ENCODE measurements at regions not wholly inside any gene's neighbourhood (a gene's known extent, or its start where the extent isn't known, plus 50 kb on each side); places are given as distances from the start of the nearest gene placed in this dataset.
"Not testable (repeated sequence)": the region's sequence is repeated elsewhere in the genome, so short reads cannot be mapped to it uniquely, and the experiment has no call there.

DNA sequence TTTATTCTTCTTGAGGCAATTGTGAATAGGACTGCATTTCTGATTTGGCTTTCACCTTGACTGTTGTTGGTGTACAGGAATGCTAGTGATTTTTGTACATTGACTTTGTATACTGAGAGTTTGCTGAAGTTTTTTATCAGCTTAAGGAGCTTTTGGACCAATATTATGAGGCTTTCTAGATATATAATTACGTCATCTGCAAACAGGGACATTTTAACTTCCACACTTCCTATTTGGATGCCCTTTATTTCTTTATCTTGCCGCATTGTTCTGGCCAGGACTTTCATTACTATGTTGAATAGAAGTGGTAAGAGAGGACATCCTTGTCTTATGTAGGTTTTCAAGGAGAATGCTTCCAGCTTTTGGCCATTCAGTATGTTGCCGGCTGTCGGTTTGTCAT lies 425.4 kb upstream of the CHAC2 start:
- no peaks in the 10 kb centered on the region for H3K4me1 ChIP-seq (ENCODE audit: control extremely low read depth in 1 of 4, control insufficient read depth in 4 of 4, insufficient read depth in 4 of 4, low read length in 3 of 4)
- no peak overlapping the region for H3K4me3 ChIP-seq (ENCODE audit: control insufficient read depth in 1 of 7, extremely low read depth in 1 of 7, insufficient read depth in 4 of 7, low read depth in 2 of 7, low read length in 6 of 7)
- WGBS (ENCODE audit: insufficient coverage): 100% methylated on average over 2 of the region's 4 CpGs
- no peaks in the 10 kb centered on the region for H3K36me3 ChIP-seq (ENCODE audit: control insufficient read depth in 4 of 4, insufficient read depth in 4 of 4, low read length in 3 of 4)
- no peaks in the 10 kb centered on the region for H3K27me3 ChIP-seq (replicated peaks in 2 of 5; ENCODE audit: control insufficient read depth in 4 of 5, insufficient read depth in 5 of 5, low read length in 4 of 5)
- POLR2A ChIA-PET: no interaction called here
- H3K9me3 ChIP-seq (ENCODE audit: control extremely low read depth in 1 of 5, control insufficient read depth in 4 of 5, insufficient read depth in 2 of 5, low read depth in 1 of 5, low read length in 4 of 5): no peaks in the 10 kb centered on the region
- no peak overlapping the region for H3K27ac ChIP-seq (ENCODE audit: insufficient read depth in 1 of 2, low read depth in 1 of 2, low read length in 2 of 2, poor library complexity in 1 of 2, severe bottlenecking in 2 of 2)
- no peak for DNase-seq
- CTCF ChIA-PET: no interaction called here

- POLR2A ChIA-PET: no interaction called here
- Histone ChIP-seq H3K4me3 (ENCODE audit: control insufficient read depth in 1 of 7, extremely low read depth in 1 of 7, insufficient read depth in 4 of 7, low read depth in 2 of 7, low read length in 6 of 7) (no peak overlapping the region), H3K9me3 (ENCODE audit: control extremely low read depth in 1 of 5, control insufficient read depth in 4 of 5, insufficient read depth in 2 of 5, low read depth in 1 of 5, low read length in 4 of 5) (no peaks in the 10 kb centered on the region), H3K4me1 (ENCODE audit: control extremely low read depth in 1 of 4, control insufficient read depth in 4 of 4, insufficient read depth in 4 of 4, low read length in 3 of 4) (no peaks in the 10 kb centered on the region), H3K27me3 (replicated peaks in 2 of 5; ENCODE audit: control insufficient read depth in 4 of 5, insufficient read depth in 5 of 5, low read length in 4 of 5) (no peaks in the 10 kb centered on the region), H3K27ac (ENCODE audit: insufficient read depth in 1 of 2, low read depth in 1 of 2, low read length in 2 of 2, poor library complexity in 1 of 2, severe bottlenecking in 2 of 2) (no peak overlapping the region), H3K36me3 (ENCODE audit: control insufficient read depth in 4 of 4, insufficient read depth in 4 of 4, low read length in 3 of 4) (no peaks in the 10 kb centered on the region)
- no peak for DNase-seq
- CTCF ChIA-PET: no interaction called here
- 57% methylated on average over 2 of the region's 4 CpGs for WGBS (ENCODE audit: insufficient coverage)
Observed at GRCh38 chr2:53334610-53335009, 433.0 kb upstream of the CHAC2 start.

DNA sequence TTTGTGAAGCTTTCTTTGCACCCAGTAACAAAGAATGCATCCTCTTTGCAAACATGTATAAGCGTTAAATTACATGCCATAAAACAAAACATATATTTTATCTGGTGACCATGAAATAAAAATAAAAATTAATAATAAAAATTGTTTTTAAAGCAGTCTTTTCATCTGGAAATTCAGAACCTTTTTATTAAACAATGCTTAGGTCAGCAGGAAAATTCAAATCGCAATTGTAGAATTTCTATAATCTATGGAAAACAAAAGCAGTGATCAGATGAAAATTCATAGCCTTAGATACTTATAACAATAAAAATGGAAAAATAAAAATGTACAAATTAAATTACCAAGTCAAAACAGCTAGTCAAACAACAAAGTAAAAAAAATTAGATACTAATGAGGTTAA lies 435.9 kb upstream of the CHAC2 start:
- no peaks in the 10 kb centered on the region for H3K36me3 ChIP-seq (ENCODE audit: control insufficient read depth in 4 of 4, insufficient read depth in 4 of 4, low read length in 3 of 4)
- POLR2A ChIA-PET: no interaction called here
- DNase-seq: no peak
- H3K27ac ChIP-seq (ENCODE audit: insufficient read depth in 1 of 2, low read depth in 1 of 2, low read length in 2 of 2, poor library complexity in 1 of 2, severe bottlenecking in 2 of 2): no peak overlapping the region
- CTCF ChIA-PET: no interaction called here
- H3K4me3 ChIP-seq (ENCODE audit: control insufficient read depth in 1 of 7, extremely low read depth in 1 of 7, insufficient read depth in 4 of 7, low read depth in 2 of 7, low read length in 6 of 7): no peak overlapping the region
- no peaks in the 10 kb centered on the region for H3K27me3 ChIP-seq (replicated peaks in 2 of 5; ENCODE audit: control insufficient read depth in 4 of 5, insufficient read depth in 5 of 5, low read length in 4 of 5)
- no CpG with 5 or more reads among the region's 2 CpGs for WGBS (ENCODE audit: insufficient coverage)
- no peaks in the 10 kb centered on the region for H3K9me3 ChIP-seq (ENCODE audit: control extremely low read depth in 1 of 5, control insufficient read depth in 4 of 5, insufficient read depth in 2 of 5, low read depth in 1 of 5, low read length in 4 of 5)
- no peaks in the 10 kb centered on the region for H3K4me1 ChIP-seq (ENCODE audit: control extremely low read depth in 1 of 4, control insufficient read depth in 4 of 4, insufficient read depth in 4 of 4, low read length in 3 of 4)

DNA sequence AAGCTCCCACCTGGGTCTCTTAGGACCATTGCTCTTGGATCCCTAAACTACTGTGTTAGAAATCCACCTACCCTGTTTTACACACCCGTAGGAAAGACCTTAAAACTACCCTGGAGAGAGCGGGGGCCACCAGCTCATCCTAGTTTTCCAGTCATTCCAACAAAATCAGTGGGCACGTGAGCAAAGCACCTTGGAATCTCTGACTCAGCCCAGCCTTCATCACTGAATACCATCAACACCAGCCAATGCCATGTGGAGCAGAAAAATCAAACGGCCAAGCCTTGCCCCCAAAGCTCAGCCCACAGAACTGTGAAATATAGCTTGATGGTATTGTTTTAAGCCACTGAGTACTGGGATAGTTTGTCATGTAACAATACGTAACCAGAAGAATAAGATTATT lies 449.7 kb upstream of the CHAC2 start:
- DNase-seq: no peak
- ChIA-PET CTCF (interaction anchor here (0.9 kb wide), 1 partner anchor 12 kb away, joined by 3 read pairs; no protein-coding TSS in a partner anchor), POLR2A (no interaction called here)
- H3K4me3 ChIP-seq (ENCODE audit: control insufficient read depth in 1 of 7, extremely low read depth in 1 of 7, insufficient read depth in 4 of 7, low read depth in 2 of 7, low read length in 6 of 7): no peak overlapping the region
- peaks cover 0 to 2% (median 0%) of the 10 kb centered on the region in 5 experiments for H3K27me3 ChIP-seq (replicated peaks in 2 of 5; ENCODE audit: control insufficient read depth in 4 of 5, insufficient read depth in 5 of 5, low read length in 4 of 5)
- no peaks in the 10 kb centered on the region for H3K36me3 ChIP-seq (ENCODE audit: control insufficient read depth in 4 of 4, insufficient read depth in 4 of 4, low read length in 3 of 4)
- WGBS (ENCODE audit: insufficient coverage): 83% methylated on average over 2 of the region's 5 CpGs
- H3K4me1 ChIP-seq (ENCODE audit: control extremely low read depth in 1 of 4, control insufficient read depth in 4 of 4, insufficient read depth in 4 of 4, low read length in 3 of 4): no peaks in the 10 kb centered on the region
- peaks cover 0 to 1% (median 0%) of the 10 kb centered on the region in 5 experiments for H3K9me3 ChIP-seq (ENCODE audit: control extremely low read depth in 1 of 5, control insufficient read depth in 4 of 5, insufficient read depth in 2 of 5, low read depth in 1 of 5, low read length in 4 of 5)
- H3K27ac ChIP-seq (ENCODE audit: insufficient read depth in 1 of 2, low read depth in 1 of 2, low read length in 2 of 2, poor library complexity in 1 of 2, severe bottlenecking in 2 of 2): no peak overlapping the region

- 100% methylated on average over 1 of the region's 3 CpGs for WGBS (ENCODE audit: insufficient coverage)
- H3K4me3 ChIP-seq (ENCODE audit: control insufficient read depth in 1 of 7, extremely low read depth in 1 of 7, insufficient read depth in 4 of 7, low read depth in 2 of 7, low read length in 6 of 7): no peak overlapping the region
- CTCF ChIA-PET: no interaction called here
- no peaks in the 10 kb centered on the region for H3K36me3 ChIP-seq (ENCODE audit: control insufficient read depth in 4 of 4, insufficient read depth in 4 of 4, low read length in 3 of 4)
- POLR2A ChIA-PET: no interaction called here
- H3K9me3 ChIP-seq (ENCODE audit: control extremely low read depth in 1 of 5, control insufficient read depth in 4 of 5, insufficient read depth in 2 of 5, low read depth in 1 of 5, low read length in 4 of 5): peaks cover 0 to 1% (median 0%) of the 10 kb centered on the region in 5 experiments
- H3K4me1 ChIP-seq (ENCODE audit: control extremely low read depth in 1 of 4, control insufficient read depth in 4 of 4, insufficient read depth in 4 of 4, low read length in 3 of 4): no peaks in the 10 kb centered on the region
- no peak overlapping the region for H3K27ac ChIP-seq (ENCODE audit: insufficient read depth in 1 of 2, low read depth in 1 of 2, low read length in 2 of 2, poor library complexity in 1 of 2, severe bottlenecking in 2 of 2)
- DNase-seq: no peak
- H3K27me3 ChIP-seq (replicated peaks in 2 of 5; ENCODE audit: control insufficient read depth in 4 of 5, insufficient read depth in 5 of 5, low read length in 4 of 5): peaks cover 0 to 2% (median 0%) of the 10 kb centered on the region in 5 experiments
Observed at GRCh38 chr2:53315149-53315548, 452.5 kb upstream of the CHAC2 start.

DNA sequence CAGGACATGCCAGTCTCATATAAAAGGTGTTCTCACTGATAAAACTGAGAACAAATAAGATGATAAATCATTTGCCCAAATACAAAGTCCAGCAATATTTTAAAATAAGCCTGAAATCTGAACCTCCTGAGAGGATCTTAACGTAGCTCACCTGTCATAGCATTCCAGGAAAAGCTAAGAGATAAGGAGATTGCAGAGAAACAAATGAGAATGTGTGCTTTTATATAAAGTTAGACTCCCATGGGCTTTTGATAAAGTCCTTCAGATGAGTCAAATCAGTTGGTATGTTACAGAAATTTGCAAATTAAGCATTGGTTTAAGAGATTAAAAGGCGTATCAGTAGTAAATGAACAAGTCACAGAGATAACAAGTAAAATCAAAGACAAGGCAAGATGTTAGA lies 452.9 kb upstream of the CHAC2 start:
- POLR2A ChIA-PET: no interaction called here
- Histone ChIP-seq H3K36me3 (ENCODE audit: control insufficient read depth in 4 of 4, insufficient read depth in 4 of 4, low read length in 3 of 4) (no peaks in the 10 kb centered on the region), H3K27ac (ENCODE audit: insufficient read depth in 1 of 2, low read depth in 1 of 2, low read length in 2 of 2, poor library complexity in 1 of 2, severe bottlenecking in 2 of 2) (no peak overlapping the region), H3K4me3 (ENCODE audit: control insufficient read depth in 1 of 7, extremely low read depth in 1 of 7, insufficient read depth in 4 of 7, low read depth in 2 of 7, low read length in 6 of 7) (no peak overlapping the region), H3K4me1 (ENCODE audit: control extremely low read depth in 1 of 4, control insufficient read depth in 4 of 4, insufficient read depth in 4 of 4, low read length in 3 of 4) (no peaks in the 10 kb centered on the region), H3K27me3 (replicated peaks in 2 of 5; ENCODE audit: control insufficient read depth in 4 of 5, insufficient read depth in 5 of 5, low read length in 4 of 5) (peaks cover 0 to 2% (median 0%) of the 10 kb centered on the region in 5 experiments), H3K9me3 (ENCODE audit: control extremely low read depth in 1 of 5, control insufficient read depth in 4 of 5, insufficient read depth in 2 of 5, low read depth in 1 of 5, low read length in 4 of 5) (peaks cover 0 to 1% (median 0%) of the 10 kb centered on the region in 5 experiments)
- 94% methylated on average over 2 of the region's 2 CpGs for WGBS (ENCODE audit: insufficient coverage)
- DNase-seq: no peak
- CTCF ChIA-PET: no interaction called here

DNA sequence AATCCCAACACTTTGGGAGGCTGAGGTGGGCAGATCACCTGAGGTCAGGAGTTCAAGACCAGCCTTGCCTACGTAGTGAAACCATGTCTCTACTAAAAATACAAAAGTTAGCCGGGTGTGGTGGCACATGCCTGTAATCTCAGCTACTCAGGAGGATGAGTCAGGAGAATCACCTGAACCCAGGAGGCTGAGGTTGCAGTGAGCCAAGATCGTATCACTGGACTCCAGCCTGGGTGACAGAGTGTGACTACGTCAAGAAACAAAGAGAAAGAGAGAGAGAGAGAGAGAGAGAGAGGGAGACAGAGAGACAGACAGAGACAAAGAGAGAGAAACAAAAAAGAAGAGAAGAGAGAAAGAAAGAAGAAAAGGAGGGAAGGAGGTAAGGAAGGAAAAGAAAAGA lies 454.0 kb upstream of the CHAC2 start:
- WGBS (ENCODE audit: insufficient coverage): 89% methylated on average over 4 of the region's 4 CpGs
- DNase-seq; H3K4me1 ChIP-seq (ENCODE audit: control extremely low read depth in 1 of 4, control insufficient read depth in 4 of 4, insufficient read depth in 4 of 4, low read length in 3 of 4); H3K9me3 ChIP-seq (ENCODE audit: control extremely low read depth in 1 of 5, control insufficient read depth in 4 of 5, insufficient read depth in 2 of 5, low read depth in 1 of 5, low read length in 4 of 5); H3K36me3 ChIP-seq (ENCODE audit: control insufficient read depth in 4 of 4, insufficient read depth in 4 of 4, low read length in 3 of 4); POLR2A ChIA-PET; CTCF ChIA-PET; H3K27ac ChIP-seq (ENCODE audit: insufficient read depth in 1 of 2, low read depth in 1 of 2, low read length in 2 of 2, poor library complexity in 1 of 2, severe bottlenecking in 2 of 2); H3K27me3 ChIP-seq (replicated peaks in 2 of 5; ENCODE audit: control insufficient read depth in 4 of 5, insufficient read depth in 5 of 5, low read length in 4 of 5); H3K4me3 ChIP-seq (ENCODE audit: control insufficient read depth in 1 of 7, extremely low read depth in 1 of 7, insufficient read depth in 4 of 7, low read depth in 2 of 7, low read length in 6 of 7): not testable (repeated sequence)

All from common myeloid progenitor, CD34-positive (primary cell).